Superior temporal gyrus (tissue), 1 donor: ENCODE measurements at regions not wholly inside any gene's neighbourhood (a gene's known extent, or its start where the extent isn't known, plus 50 kb on each side); places are given as distances from the start of the nearest gene placed in this dataset.

Source experiments
- DNase-seq: peaks from one replicate; pipeline ENCODE4 v3.0.0-alpha.2; 2016; ENCODE audit errors: extremely low spot score

- DNase-seq: no peak
Observed at GRCh38 chr22:25350551-25350971, 131.1 kb downstream of the CRYBB2 start.

GRCh38 chr22:25351631-25352293 is 132.3 kb downstream of the CRYBB2 start:
- no peak for DNase-seq

DNA sequence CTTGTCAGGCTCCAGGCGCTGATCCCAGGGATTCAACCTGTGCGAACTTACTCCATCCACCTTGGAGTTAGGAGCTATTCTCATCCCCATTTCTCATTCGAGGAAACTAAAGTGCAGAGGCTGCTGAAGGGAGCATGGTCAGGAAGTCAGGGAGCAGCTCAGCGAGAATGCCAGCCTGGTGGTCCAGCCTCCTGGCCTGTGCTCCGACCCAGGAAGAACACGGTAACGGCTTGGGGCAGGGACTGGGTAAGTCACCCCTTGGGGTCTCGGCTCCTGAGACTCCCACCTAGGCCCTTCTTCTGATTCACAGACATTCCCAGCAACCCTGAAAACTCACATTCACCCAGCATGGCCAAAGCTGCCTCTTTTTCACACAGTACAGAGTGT is 132.8 kb downstream of the CRYBB2 start:
- no peak for DNase-seq

DNA sequence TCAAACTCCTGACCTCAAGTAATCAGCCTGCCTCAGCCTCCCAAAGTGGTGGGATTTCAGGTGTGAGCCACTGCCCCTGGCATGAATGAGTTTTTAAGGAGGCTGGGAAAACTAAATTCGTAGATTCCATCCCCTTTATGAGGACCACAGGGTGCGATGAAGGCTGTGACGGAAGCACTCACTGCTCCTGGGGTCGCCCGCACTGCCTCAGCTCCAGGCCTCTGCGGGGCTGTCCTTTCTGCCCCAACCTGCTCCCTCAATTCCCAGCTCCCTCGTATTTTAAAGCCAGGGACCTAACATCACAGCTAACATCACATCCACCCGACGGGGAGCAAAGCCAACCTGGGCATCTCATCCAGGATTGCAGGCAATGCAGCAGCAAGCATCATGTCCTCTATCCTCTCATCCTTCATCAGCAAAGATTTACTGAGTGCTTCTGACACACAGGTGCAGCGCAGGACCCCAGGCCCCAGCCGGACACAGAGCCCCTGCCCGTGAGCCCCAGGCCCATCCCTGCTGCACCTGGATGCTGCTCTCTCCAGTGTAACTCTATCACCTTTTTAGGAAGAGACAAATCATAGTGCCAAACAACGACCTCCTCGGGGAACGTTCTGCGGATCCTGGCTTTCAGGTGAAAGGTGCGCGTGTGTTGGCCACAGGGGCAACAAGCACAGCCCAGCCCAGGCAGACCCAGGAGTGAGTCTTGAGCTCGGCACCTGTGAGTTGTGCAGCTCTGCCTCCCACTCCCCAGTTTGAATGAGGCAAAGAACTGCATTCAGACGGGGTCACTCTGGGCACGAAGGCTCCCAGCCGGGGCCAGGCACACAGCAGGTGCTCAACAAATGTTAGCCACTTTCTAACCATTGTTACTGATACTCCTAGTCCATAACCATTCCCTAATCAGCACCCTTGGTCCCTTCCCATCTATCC is 134.3 kb downstream of the CRYBB2 start:
- no peak for DNase-seq

DNA sequence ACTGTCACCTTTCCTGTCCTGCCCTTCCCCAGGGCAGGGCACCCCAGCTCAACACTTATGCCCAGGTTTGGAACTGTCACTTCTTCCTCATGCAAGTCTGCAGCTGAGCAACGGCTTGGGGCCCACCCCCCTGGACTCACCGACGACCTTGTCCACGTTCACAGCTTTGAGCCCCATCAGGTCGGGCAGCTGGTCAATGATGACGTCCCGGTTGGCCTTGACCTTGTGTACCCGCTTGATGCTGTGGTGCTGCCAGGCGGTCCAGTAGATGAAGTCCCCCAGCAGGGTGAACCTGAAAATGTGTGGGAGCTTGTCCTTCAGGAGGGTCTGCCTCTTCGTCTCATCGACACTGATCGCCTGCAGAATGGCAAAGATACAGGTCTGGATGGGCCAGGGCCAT is 135.0 kb downstream of the CRYBB2 start:
- no peak for DNase-seq

- no peak for DNase-seq
Observed at GRCh38 chr22:25357132-25357455, 137.7 kb downstream of the CRYBB2 start.

- DNase-seq: no peak
Observed at GRCh38 chr22:25357606-25358420, 138.4 kb downstream of the CRYBB2 start.

DNA sequence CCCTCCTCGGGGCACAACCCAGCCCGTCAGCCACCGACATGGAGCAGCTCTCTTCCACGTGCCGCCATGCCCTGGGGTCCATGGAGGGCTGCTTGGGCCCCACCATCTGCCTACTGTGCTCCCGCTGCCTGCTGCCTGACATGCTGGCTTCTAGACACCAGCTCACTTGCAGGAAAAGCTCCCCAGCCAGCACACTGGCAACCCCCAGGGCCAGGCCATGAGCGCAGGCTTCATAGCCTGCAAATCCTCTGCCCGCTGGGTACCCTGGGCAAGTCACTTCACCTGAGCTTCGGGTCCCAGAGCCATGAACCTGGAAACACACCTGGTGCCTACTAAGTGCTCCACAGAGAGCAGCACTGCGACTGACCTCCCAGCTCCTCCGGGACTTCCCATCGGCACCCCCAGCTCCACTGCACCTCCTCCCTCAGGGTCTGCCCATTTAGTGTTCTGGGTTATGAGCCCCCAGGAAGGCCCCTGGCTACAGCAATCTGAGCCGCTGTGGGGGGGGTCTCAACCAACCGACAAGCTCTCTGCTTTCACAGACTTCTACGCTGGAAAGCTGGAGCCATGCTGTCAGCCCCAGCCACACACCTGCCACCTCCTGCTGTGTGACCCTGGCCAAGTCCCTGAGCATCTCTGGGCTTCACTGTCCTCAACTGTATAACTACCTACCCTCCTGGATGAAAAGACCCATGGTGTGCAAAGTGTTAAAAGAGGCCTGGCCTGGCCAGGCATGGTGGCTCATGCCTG is 139.2 kb downstream of the CRYBB2 start:
- DNase-seq: no peak

DNA sequence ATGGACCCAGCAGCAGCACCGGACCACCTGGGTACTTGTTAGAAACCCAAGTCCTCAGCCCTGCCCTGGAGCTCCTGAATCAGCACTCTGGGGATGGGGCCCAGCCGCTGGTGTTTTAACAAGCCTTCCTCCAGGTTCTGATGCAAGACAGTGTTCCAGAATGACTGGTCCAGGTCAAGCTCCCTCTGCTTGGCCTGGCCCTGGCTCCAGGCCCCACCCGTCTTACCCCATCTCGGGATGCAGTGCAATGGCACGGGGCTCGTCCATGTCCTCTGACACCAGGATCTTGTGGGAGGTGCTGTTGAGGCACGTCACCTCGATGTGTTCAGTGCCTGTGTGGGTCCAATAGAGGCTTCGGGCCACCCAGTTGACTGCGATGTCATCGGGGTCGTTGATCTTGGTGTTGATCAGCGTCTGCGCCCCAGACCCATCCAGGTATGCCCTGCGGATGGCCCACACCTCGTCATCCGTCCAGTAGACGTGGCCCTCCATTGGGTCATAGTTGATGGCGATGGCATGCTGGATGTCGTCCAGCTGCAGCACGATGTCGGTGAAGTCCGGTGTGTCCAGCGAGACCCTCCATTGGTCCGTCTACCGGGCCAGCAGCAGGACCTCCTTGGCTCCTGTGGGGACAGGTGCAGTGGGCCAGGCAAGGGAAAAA is 140.3 kb downstream of the CRYBB2 start:
- DNase-seq: no peak

GRCh38 chr22:25360411-25360810 is 141.0 kb downstream of the CRYBB2 start:
- DNase-seq: no peak

DNA sequence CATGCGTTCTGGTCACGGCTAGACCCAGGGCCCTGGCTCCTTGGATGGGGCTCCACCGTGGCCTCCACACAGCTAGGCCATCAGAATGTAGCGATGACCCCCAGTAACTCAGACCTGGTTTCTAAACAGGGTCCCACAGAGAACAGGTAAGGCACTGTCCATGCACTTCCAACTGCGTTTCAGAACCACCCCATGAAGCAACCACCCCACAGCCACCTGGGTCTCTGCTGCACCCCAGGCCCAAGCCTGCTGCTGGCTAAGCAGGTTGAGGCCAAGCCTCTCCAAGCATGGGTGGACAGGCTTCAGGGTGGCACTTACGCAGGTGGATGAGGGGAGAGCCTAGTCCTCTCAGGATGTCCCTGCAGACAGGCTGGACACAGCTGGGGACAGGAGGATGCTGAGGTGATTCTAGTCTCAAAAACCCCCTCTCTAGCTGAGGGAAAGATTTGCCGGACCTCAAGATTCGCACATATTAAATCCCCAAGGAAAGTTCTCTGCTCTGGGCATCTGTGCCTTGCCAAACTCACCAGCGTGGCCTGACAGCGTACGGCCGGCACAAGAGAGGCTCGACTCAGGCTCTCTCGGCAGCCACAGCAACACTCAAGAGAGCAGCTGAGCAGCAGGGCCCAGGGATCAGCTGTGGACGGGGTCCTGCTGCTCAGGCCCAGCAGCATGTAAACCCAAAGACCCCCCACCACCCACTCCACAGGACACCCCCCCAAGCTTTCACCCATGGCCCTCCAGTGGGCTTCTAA is 141.6 kb downstream of the CRYBB2 start:
- DNase-seq: no peak

- DNase-seq: no peak
Observed at GRCh38 chr22:25361899-25362214, 142.4 kb downstream of the CRYBB2 start.

DNA sequence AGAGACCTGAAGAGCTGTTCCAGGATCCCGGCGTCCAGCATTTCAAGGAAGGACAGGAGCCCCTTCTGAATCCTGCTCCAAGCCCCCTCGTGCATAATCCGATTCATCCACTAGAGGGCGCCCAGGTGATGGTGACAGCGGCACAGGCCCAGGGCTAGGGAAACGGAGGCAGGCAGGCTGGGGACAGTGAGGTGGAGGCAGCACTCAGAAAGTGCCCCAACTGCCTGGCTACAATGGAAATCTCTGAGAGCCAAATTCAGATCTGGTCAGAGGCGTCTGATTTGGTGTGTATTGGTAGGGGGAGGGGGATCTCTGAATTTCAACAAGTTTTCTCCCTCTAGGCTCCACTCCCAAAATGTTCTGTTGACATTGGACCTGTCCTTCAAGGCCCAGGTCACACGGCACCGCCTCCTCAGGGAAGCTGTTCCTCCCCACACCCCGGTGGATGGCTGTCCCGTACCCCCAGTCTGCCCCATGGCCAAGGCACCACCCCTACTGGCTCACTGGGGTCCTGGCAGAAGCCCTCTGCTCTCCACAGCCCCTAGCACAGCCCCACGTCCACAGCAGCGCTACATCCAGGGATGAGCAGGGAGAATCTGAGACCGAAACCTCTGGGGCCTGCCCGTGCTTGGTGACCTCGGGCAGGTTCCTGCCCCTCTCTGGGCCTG is 142.9 kb downstream of the CRYBB2 start:
- DNase-seq: peak; percentile 81

GRCh38 chr22:25362883-25363240 is 143.4 kb downstream of the CRYBB2 start:
- no peak for DNase-seq

DNA sequence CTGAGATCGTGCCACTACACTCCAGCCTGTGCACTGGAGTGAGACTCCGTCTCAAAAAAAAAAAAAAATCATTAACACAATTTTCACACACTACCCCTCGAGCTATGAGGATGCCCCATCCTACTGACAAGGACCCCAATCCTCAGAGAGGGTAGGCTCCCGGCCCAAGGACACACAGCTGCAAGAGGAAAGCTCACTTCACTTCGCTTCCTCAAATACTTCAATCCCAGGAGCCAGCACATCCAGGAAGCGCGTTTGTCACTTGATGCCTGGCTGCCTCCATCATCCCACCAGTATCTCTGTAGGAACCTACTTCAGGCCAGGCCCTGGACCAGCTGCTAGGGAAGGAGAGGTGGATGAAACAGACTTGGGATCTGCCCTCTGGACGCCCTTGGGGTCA is 144.0 kb downstream of the CRYBB2 start:
- DNase-seq: no peak

DNA sequence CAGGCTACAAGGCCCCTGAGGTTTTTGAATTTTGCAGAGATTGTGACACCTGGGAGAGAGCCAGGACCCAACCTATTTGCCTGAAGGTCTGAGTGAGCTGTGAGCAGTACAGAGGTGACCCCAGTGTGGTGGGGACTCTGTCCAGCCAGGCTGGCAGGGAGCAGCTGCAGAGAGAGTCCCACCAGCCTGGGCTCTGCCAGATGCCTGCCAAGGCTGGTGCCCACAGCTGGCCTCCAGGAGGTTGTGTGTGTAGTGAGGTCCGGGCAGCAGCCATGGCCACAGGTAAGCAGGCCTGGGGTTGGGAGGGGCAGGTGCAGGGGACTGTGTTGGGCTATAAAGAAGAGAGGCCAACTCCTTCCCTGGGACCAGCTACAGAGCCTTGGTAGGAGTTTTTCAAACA is 144.8 kb downstream of the CRYBB2 start:
- DNase-seq: no peak

GRCh38 chr22:25364736-25365241 is 145.3 kb downstream of the CRYBB2 start:
- no peak for DNase-seq

DNA sequence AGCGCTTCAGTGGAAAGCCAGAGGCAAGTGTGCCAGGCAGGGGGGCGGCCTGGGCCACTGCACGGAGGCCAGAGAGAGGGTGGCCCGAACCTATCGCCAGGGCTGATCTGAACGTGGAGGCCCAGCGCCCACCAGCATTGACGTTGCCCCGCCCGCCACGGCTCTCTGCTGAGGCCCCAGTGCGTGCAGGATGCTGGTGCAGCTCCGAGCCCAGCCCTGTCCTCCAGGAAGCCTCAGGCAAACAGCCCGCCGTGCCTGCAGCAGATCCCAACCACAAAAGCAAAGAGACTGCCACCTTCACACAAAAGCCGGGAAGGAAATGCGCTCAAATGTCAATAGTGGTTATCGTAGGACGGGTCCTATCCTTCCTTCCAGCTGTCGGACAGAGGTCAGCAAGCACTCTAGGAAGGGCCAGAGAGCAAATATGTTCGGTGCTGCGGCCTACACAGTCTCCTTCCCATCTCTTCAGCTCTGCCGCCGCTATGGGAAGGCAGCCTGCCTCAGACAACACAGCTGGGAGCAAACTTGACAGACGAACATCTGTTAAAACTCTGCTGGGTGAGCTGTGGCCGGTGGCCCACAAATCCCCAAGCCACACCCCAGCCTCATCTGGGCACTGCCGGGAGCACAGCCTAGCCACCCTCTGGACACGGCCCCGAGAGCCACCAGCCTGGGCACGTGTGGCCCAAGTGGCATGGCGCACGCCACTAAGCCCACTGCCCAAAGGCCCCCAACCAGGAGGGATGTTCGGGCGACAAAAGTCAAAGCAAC is 146.2 kb downstream of the CRYBB2 start:
- no peak for DNase-seq

GRCh38 chr22:25366408-25366807 is 147.0 kb downstream of the CRYBB2 start:
- DNase-seq: no peak
